ENCODE measurements at regions not wholly inside any gene's neighbourhood (a gene's known extent, or its start where the extent isn't known, plus 50 kb on each side); places are given as distances from the start of the nearest gene placed in this dataset.

DNA sequence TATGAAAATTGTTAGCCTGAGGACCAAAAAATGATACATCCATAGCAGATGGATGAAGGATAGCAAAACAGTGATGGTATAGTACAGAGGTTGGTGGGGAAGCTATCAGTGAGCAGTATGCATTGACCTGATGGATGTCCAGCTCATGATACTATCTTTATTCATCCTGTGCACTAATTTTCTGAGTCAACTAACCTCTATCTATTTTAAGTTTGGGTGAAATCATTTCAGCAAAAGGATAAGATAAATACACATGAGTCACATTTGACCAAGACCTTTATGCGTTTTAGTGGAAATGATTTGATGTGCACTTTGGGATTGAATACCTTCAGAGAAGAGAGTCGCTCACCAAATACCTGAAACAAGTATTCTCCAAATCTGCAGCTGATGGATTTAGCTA, 351.0 kb upstream of the NR3C2 start:
- H3K27ac ChIP-seq: no peak overlapping the region
- intact Hi-C loops (cut with DNase I): no loop called here
- H3K4me3 ChIP-seq: no peak overlapping the region
- no peaks in the 10 kb centered on the region for H3K27me3 ChIP-seq (ENCODE audit: low read depth)
- no peak for ATAC-seq
- H3K4me1 ChIP-seq: no peaks in the 10 kb centered on the region
- TF ChIP-seq, protein P1, sequence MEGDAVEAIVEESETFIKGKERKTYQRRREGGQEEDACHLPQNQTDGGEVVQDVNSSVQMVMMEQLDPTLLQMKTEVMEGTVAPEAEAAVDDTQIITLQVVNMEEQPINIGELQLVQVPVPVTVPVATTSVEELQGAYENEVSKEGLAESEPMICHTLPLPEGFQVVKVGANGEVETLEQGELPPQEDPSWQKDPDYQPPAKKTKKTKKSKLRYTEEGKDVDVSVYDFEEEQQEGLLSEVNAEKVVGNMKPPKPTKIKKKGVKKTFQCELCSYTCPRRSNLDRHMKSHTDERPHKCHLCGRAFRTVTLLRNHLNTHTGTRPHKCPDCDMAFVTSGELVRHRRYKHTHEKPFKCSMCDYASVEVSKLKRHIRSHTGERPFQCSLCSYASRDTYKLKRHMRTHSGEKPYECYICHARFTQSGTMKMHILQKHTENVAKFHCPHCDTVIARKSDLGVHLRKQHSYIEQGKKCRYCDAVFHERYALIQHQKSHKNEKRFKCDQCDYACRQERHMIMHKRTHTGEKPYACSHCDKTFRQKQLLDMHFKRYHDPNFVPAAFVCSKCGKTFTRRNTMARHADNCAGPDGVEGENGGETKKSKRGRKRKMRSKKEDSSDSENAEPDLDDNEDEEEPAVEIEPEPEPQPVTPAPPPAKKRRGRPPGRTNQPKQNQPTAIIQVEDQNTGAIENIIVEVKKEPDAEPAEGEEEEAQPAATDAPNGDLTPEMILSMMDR (IDR thresholded peaks at IDR 0.05): no peak
- H3K9me3 ChIP-seq: no peaks in the 10 kb centered on the region
- H3K36me3 ChIP-seq: no peaks in the 10 kb centered on the region
- no peak for DNase-seq

DNA sequence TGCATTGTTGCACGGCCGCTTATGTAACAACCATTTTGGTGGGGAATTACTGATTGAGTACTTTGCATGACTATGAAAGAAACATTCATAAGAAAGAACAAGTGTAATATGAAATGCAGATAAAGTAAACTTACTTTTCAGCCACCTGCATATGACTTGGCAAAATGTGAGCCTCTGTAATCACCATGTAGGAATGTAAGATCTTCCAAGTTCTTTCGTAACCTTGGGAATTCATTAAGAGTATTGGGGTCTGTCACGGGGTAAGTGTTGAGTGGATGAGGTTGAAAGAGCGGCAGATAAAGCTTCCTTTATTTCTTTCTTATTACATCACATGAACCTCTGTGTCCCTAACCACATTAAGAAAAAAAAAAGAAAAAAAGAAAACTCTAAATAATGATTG, 348.5 kb upstream of the NR3C2 start:
- Histone ChIP-seq H3K4me1 (no peaks in the 10 kb centered on the region), H3K27me3 (ENCODE audit: low read depth) (no peaks in the 10 kb centered on the region), H3K36me3 (no peaks in the 10 kb centered on the region), H3K9me3 (no peaks in the 10 kb centered on the region), H3K27ac (peak overlapping the region; percentile 32), H3K4me3 (no peak overlapping the region)
- no peak for DNase-seq
- TF ChIP-seq, protein P1 (IDR thresholded peaks at IDR 0.05): no peak
- intact Hi-C loops (cut with DNase I): no loop called here
- ATAC-seq: peak; percentile 7 to 73

DNA sequence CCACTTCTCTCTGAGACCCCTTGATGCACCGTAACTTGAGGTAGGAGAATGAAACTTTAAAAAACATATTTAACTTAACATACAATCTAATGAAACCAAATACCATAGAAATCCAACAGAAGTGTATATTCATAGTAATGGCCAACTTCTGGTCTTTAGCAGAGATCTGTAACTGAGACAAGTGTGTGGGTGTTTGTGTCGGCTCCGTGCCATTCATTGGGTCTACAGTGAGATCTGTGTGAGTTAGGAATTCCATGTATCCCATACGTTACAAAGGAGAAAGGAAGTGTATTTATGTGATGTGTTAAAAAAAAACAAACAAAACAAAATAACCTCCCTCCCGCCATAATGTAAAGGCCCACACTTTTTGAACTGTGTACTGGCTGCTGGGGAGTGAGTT, 348.0 kb upstream of the NR3C2 start:
- ATAC-seq (no peak), DNase-seq (no peak)
- H3K36me3 ChIP-seq: no peaks in the 10 kb centered on the region
- H3K27me3 ChIP-seq (ENCODE audit: low read depth): no peaks in the 10 kb centered on the region
- TF ChIP-seq, protein P1 (IDR thresholded peaks at IDR 0.05): no peak
- H3K9me3 ChIP-seq: no peaks in the 10 kb centered on the region
- H3K4me1 ChIP-seq: no peaks in the 10 kb centered on the region
- intact Hi-C loops (cut with DNase I): no loop called here
- H3K4me3 ChIP-seq: no peak overlapping the region
- peak overlapping the region; percentile 32 for H3K27ac ChIP-seq

DNA sequence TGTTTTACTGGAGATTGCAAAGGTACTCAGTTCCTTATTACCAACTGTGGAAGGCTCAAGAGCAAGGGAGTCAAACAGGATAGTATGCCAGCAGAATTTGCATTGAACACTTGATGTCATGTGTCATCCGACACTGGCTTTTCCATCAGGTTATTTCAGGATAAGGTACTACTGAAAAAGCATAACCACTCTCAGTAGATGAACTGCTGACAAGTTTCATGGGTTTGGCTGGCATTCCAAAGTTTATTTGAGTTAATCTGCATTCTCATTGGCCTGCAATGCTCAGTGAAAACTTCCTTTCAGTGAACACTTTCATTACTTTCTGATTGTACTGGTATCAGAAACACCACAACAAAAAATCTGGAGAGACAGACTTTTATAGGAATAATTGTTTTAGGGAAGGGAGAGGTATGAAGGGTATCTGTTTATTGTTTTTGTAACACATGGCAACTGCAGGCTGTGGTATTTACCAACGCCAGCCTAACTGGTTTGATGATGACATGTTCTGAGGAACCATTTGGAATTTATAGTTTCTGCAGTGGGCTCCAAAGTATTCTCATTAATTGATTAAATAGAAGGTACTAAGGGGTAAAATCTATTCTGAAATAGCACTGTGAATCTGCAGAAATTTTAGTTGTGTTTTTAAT, 345.7 kb upstream of the NR3C2 start:
- no peak overlapping the region for H3K27ac ChIP-seq
- intact Hi-C loops (cut with DNase I): no loop called here
- no peaks in the 10 kb centered on the region for H3K27me3 ChIP-seq (ENCODE audit: low read depth)
- TF ChIP-seq, protein P1 (IDR thresholded peaks at IDR 0.05): no peak
- no peaks in the 10 kb centered on the region for H3K9me3 ChIP-seq
- H3K36me3 ChIP-seq: no peaks in the 10 kb centered on the region
- no peaks in the 10 kb centered on the region for H3K4me1 ChIP-seq
- DNase-seq (no peak), ATAC-seq (peak; percentile 65 to 70)
- no peak overlapping the region for H3K4me3 ChIP-seq

DNA sequence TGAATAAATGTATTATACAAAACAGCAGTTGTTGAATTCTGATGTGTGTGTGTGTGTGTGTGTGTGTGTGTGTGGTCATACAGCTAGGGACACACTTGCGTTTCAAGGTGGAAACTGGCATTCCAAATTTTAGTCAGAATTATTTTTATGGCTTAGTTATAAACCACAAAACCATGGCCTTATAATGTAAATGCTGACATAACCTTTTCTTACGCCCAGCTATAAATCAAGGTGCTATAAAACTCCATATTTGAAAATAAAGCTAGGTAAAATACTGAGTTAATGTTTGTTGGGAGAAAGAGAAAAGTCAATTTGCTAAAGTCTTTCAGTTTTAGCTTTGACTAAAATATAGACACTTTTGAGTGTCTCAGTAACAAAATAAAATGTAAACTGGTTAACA, 345.1 kb upstream of the NR3C2 start:
- no peaks in the 10 kb centered on the region for H3K4me1 ChIP-seq
- TF ChIP-seq, protein P1 (IDR thresholded peaks at IDR 0.05): no peak
- no peak for DNase-seq
- intact Hi-C loops (cut with DNase I): no loop called here
- ATAC-seq: no peak
- H3K36me3 ChIP-seq: no peaks in the 10 kb centered on the region
- no peak overlapping the region for H3K27ac ChIP-seq
- no peak overlapping the region for H3K4me3 ChIP-seq
- H3K9me3 ChIP-seq: no peaks in the 10 kb centered on the region
- no peaks in the 10 kb centered on the region for H3K27me3 ChIP-seq (ENCODE audit: low read depth)
